ENCODE measurements at regions not wholly inside any gene's neighbourhood (a gene's known extent, or its start where the extent isn't known, plus 50 kb on each side); places are given as distances from the start of the nearest gene placed in this dataset.

- TF ChIP-seq REST (IDR thresholded peaks at IDR 0.05; ENCODE audit: low read depth, low read length) (no peak), EP300 (IDR thresholded peaks at IDR 0.05; ENCODE audit: borderline replicate concordance in 1 of 2, low read depth in 1 of 2, low read length in 1 of 2) (peak in 1 of 2 experiments; percentile 57; a peak in 1 of 4 replicates), TCF12 (IDR thresholded peaks at IDR 0.05) (no peak)
Measured at GRCh38 chr3:181561139-181562031, 150.3 kb upstream of the SOX2 start (continued).

GRCh38 chr3:181558870-181559269 is 152.9 kb upstream of the SOX2 start:
- Histone ChIP-seq H3K4me2 (no peak overlapping the region), H3K9me3 (no peaks in the 10 kb centered on the region), H3K79me2 (ENCODE audit: insufficient read depth) (no peaks in the 10 kb centered on the region), H3F3A (replicated peaks; ENCODE audit: insufficient read depth) (no peaks in the 10 kb centered on the region), H3K4me3 (ENCODE audit: low read depth in 2 of 2, low read length in 1 of 2) (no peak overlapping the region), H3K9me2 (no peaks in the 10 kb centered on the region), H2AFZ (ENCODE audit: low read depth) (no peak overlapping the region), H3K27ac (ENCODE audit: low read depth in 2 of 2, low read length in 1 of 2) (no peak overlapping the region), H3K36me3 (replicated peaks in 1 of 2; ENCODE audit: control insufficient read depth in 1 of 2, insufficient read depth in 2 of 2, low read length in 1 of 2) (no peaks in the 10 kb centered on the region), H3K4me1 (ENCODE audit: control insufficient read depth in 1 of 2, insufficient read depth in 2 of 2, low read depth in 1 of 2, low read length in 1 of 2) (peaks cover 0 to 7% of the 10 kb centered on the region in 2 experiments; a peak in 2 of 4 replicates), H4K20me1 (ENCODE audit: insufficient read depth) (no peaks in the 10 kb centered on the region), H3K27me3 (ENCODE audit: insufficient read depth) (no peaks in the 10 kb centered on the region), H3K9ac (no peak overlapping the region)
- no peak for DNase-seq
- TF ChIP-seq MEF2A (IDR thresholded peaks at IDR 0.05; ENCODE audit: borderline replicate concordance, low read depth) (no peak), USF1 (IDR thresholded peaks at IDR 0.05; ENCODE audit: borderline replicate concordance, low read depth) (no peak), FOXJ3 (CRISPR knock-in tag; IDR thresholded peaks at IDR 0.05) (no peak), NRF1 (IDR thresholded peaks at IDR 0.05; ENCODE audit: low read depth, low read length) (no peak)
- CTCF ChIA-PET: no interaction called here
- 30% methylated on average over 2 of the region's 2 CpGs for WGBS (ENCODE audit: low lambda C conversion rate)
- POLR2A ChIA-PET: no interaction called here

- Histone ChIP-seq H3K36me3 (replicated peaks in 1 of 2; ENCODE audit: control insufficient read depth in 1 of 2, insufficient read depth in 2 of 2, low read length in 1 of 2) (no peaks in the 10 kb centered on the region), H4K20me1 (ENCODE audit: insufficient read depth) (no peaks in the 10 kb centered on the region), H3K4me2 (no peak overlapping the region), H3K9me3 (no peaks in the 10 kb centered on the region), H3K4me3 (ENCODE audit: low read depth in 2 of 2, low read length in 1 of 2) (no peak overlapping the region), H3K27me3 (ENCODE audit: insufficient read depth) (no peaks in the 10 kb centered on the region), H3F3A (replicated peaks; ENCODE audit: insufficient read depth) (no peaks in the 10 kb centered on the region), H3K4me1 (ENCODE audit: control insufficient read depth in 1 of 2, insufficient read depth in 2 of 2, low read depth in 1 of 2, low read length in 1 of 2) (peaks cover 0 to 4% of the 10 kb centered on the region in 2 experiments; a peak in 2 of 4 replicates), H3K79me2 (ENCODE audit: insufficient read depth) (no peaks in the 10 kb centered on the region), H3K27ac (ENCODE audit: low read depth in 2 of 2, low read length in 1 of 2) (no peak overlapping the region), H3K9me2 (no peaks in the 10 kb centered on the region), H2AFZ (ENCODE audit: low read depth) (no peak overlapping the region), H3K9ac (no peak overlapping the region)
- WGBS (ENCODE audit: low lambda C conversion rate): 60% methylated on average over 2 of the region's 3 CpGs
- no peak for TF ChIP-seq ZBTB33 (IDR thresholded peaks at IDR 0.05; ENCODE audit: borderline replicate concordance, low read depth)
- no peak for TF ChIP-seq ELF1 (IDR thresholded peaks at IDR 0.05)
- TF ChIP-seq SMC3 (IDR thresholded peaks at IDR 0.05; ENCODE audit: low read depth, low read length): no peak
- POLR2A ChIA-PET: no interaction called here
- no peak for DNase-seq
- CTCF ChIA-PET: interaction anchor here (0.6 kb wide), 1 partner anchor 1659 kb away, joined by 3 read pairs; no protein-coding TSS in a partner anchor
Measured at GRCh38 chr3:181555681-181556080, 156.0 kb upstream of the SOX2 start.

Data from SK-N-SH (cell line).